ENCODE measurements at regions not wholly inside any gene's neighbourhood (a gene's known extent, or its start where the extent isn't known, plus 50 kb on each side); places are given as distances from the start of the nearest gene placed in this dataset.
"Not testable (repeated sequence)": the region's sequence is repeated elsewhere in the genome, so short reads cannot be mapped to it uniquely, and the experiment has no call there.

- not testable (repeated sequence) for TF ChIP-seq CTCF (IDR thresholded peaks at IDR 0.05; ENCODE audit: poor library complexity); EZH2phosphoT487 (IDR thresholded peaks at IDR 0.05; ENCODE audit: low read depth, severe bottlenecking, unreplicated experiment)
Observed at GRCh38 chr16:13632504-13632903, 287.4 kb upstream of the ERCC4 start.

All from hepatocyte (in vitro differentiated cells).